Osteocyte (in vitro differentiated cells): ENCODE measurements at regions not wholly inside any gene's neighbourhood (a gene's known extent, or its start where the extent isn't known, plus 50 kb on each side); places are given as distances from the start of the nearest gene placed in this dataset.

ENCODE experiments used
- DNase-seq: peaks from one replicate; pipeline ENCODE4 v3.0.0; 2021; ENCODE audit warnings: mixed read lengths; ENCODE audit not compliant: unreplicated experiment; ENCODE audit errors: extremely low spot score
- H3K27ac Mint-ChIP-seq: one replicate; pipeline ENCODE4 v1.8.0; 2021; ENCODE audit warnings: mild to moderate bottlenecking, mixed read lengths; ENCODE audit not compliant: unreplicated experiment
- H3K27me3 Mint-ChIP-seq: one replicate; pipeline ENCODE4 v1.8.0; 2021; ENCODE audit warnings: mixed read lengths; ENCODE audit not compliant: unreplicated experiment
- H3K36me3 Mint-ChIP-seq: one replicate; pipeline ENCODE4 v1.8.0; 2021; ENCODE audit warnings: mixed read lengths; ENCODE audit not compliant: unreplicated experiment
- H3K4me1 Mint-ChIP-seq: one replicate; pipeline ENCODE4 v1.8.0; 2021; ENCODE audit warnings: mixed read lengths; ENCODE audit not compliant: unreplicated experiment
- H3K4me3 Mint-ChIP-seq: one replicate; pipeline ENCODE4 v1.8.0; 2021; ENCODE audit warnings: mild to moderate bottlenecking, moderate library complexity, mixed read lengths; ENCODE audit not compliant: unreplicated experiment
- H3K9me3 Mint-ChIP-seq: one replicate; pipeline ENCODE4 v1.8.0; 2021; ENCODE audit warnings: mixed read lengths; ENCODE audit not compliant: unreplicated experiment
- TF ChIP-seq, protein P1 (sequence below): fragments of 200-600 bp; sonication (generic); IDR thresholded peaks from 2 replicates; pipeline ENCODE4 v1.5.0; 2021; ENCODE audit warnings: antibody characterized with exemption, mild to moderate bottlenecking, moderate library complexity

DNA sequence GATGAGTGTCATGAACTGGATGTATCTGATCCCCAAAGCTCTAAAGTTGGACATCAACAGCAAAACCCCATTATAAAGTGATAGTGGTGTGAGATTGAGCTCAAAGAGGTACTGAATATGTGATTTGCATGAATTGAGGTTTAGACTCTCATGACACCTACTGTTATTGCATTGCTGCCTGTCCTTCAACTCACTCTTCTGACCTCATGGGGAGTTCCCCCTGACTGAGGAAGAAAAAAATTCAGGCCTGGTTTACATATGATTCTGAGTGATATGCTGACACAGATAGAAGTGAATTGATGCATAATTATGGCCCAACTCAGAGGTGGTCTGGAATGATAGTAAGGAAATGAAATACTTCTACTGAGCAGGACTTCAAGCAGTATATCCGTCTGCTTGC lies 76.2 kb upstream of the CHD1 start:
- H3K27ac Mint-ChIP-seq: no peak overlapping the region
- no peak for DNase-seq
- TF ChIP-seq, protein P1, sequence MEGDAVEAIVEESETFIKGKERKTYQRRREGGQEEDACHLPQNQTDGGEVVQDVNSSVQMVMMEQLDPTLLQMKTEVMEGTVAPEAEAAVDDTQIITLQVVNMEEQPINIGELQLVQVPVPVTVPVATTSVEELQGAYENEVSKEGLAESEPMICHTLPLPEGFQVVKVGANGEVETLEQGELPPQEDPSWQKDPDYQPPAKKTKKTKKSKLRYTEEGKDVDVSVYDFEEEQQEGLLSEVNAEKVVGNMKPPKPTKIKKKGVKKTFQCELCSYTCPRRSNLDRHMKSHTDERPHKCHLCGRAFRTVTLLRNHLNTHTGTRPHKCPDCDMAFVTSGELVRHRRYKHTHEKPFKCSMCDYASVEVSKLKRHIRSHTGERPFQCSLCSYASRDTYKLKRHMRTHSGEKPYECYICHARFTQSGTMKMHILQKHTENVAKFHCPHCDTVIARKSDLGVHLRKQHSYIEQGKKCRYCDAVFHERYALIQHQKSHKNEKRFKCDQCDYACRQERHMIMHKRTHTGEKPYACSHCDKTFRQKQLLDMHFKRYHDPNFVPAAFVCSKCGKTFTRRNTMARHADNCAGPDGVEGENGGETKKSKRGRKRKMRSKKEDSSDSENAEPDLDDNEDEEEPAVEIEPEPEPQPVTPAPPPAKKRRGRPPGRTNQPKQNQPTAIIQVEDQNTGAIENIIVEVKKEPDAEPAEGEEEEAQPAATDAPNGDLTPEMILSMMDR: no peak
- H3K4me1 Mint-ChIP-seq: no peaks in the 10 kb centered on the region
- no peaks in the 10 kb centered on the region for H3K36me3 Mint-ChIP-seq
- H3K4me3 Mint-ChIP-seq: no peak overlapping the region
- H3K27me3 Mint-ChIP-seq: no peaks in the 10 kb centered on the region
- no peaks in the 10 kb centered on the region for H3K9me3 Mint-ChIP-seq

DNA sequence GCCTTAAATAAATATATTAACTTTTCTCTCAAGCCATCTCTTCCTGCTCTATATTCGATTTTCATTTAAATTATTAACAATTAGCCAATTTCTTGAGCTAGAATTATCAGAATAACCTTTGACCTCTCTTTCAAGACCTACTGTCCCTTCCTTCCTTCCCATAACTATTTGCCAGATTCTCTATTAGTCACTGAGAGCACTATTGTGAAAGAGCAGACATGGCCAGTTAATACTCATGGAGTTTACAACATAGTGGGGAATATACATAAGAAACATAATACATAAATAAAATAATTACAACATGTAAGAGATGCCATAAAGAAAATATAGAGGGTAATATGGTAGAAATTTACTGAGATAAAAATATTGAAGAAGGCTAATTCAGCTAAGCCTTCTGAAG lies 72.1 kb upstream of the CHD1 start:
- Mint-ChIP-seq H3K9me3 (no peaks in the 10 kb centered on the region), H3K4me1 (no peaks in the 10 kb centered on the region), H3K4me3 (no peak overlapping the region), H3K27ac (no peak overlapping the region), H3K27me3 (no peaks in the 10 kb centered on the region), H3K36me3 (no peaks in the 10 kb centered on the region)
- TF ChIP-seq, protein P1: no peak
- no peak for DNase-seq

DNA sequence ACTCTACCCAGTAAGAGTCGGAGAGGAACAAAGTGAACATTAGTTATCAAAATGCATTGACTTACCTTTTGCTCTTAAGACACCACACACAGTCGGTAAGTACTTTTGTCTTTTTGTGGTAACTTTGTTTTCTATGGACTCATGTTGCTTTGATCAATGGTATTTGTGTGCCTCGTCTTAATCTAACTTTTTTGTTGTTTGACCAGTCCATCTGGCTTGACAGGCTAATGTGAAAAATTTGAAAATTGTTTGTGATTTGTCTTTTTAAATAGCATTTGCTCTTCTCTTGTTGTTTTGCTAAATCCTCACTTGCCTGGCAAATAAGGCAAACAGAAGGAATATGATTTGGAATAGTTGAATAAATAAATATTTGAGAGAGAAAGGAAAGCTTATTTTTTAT lies 71.4 kb upstream of the CHD1 start:
- Mint-ChIP-seq H3K27ac (no peak overlapping the region), H3K9me3 (no peaks in the 10 kb centered on the region)
- no peak for DNase-seq

DNA sequence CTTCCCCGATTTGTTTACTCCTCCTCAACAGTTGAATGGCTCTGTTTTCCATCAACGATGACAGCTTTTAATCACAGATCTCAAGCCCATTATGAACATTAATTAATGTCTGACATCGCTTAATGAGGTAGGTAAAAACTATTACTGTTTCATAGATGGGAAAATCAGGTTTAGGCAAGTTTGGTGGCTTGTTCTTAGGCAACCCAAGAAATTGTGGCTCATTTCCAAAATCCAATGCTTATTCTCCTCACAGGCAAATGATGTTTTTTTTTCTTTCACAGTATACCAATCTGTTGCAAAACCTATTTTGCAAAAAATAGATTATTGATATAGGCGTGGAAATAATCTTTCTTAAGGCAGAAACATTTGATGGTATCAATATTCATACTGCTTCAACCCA lies 70.8 kb upstream of the CHD1 start:
- H3K27me3 Mint-ChIP-seq: no peaks in the 10 kb centered on the region

More for the DNA sequence above, 71.4 kb upstream of the CHD1 start:
- Mint-ChIP-seq H3K36me3 (no peaks in the 10 kb centered on the region), H3K4me3 (no peak overlapping the region), H3K4me1 (no peaks in the 10 kb centered on the region), H3K27me3 (no peaks in the 10 kb centered on the region)
- TF ChIP-seq, protein P1: no peak

DNA sequence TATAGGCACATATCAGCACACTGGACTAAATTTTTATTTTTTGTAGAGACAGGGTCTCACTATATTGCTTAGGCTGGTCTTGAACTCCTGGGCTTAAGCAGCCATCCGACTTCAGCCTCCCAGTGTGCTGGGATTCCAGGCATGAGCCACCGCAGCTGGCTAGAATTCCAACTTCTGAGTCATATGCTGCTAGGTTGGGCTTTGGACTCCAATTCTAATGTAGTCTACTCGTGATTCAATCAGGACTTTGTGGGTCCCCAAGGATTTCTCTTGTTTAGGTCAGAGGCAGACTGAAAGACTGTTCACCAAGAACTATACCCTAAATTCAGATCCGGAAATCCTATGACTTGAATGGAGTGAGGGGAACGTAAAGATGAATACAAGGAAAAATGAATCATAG lies 68.2 kb upstream of the CHD1 start:
- Mint-ChIP-seq H3K36me3 (no peaks in the 10 kb centered on the region), H3K4me3 (no peak overlapping the region), H3K4me1 (no peaks in the 10 kb centered on the region), H3K9me3 (no peaks in the 10 kb centered on the region), H3K27me3 (no peaks in the 10 kb centered on the region), H3K27ac (no peak overlapping the region)
- TF ChIP-seq, protein P1: no peak
- no peak for DNase-seq

More for the DNA sequence above, 70.8 kb upstream of the CHD1 start:
- Mint-ChIP-seq H3K4me1 (no peaks in the 10 kb centered on the region), H3K27ac (no peak overlapping the region), H3K4me3 (no peak overlapping the region), H3K9me3 (no peaks in the 10 kb centered on the region), H3K36me3 (no peaks in the 10 kb centered on the region)
- no peak for DNase-seq
- TF ChIP-seq, protein P1: no peak
